ENCODE measurements at regions not wholly inside any gene's neighbourhood (a gene's known extent, or its start where the extent isn't known, plus 50 kb on each side); places are given as distances from the start of the nearest gene placed in this dataset.
"Not testable (repeated sequence)": the region's sequence is repeated elsewhere in the genome, so short reads cannot be mapped to it uniquely, and the experiment has no call there.

- TF ChIP-seq CTCF, POLR2A, POLR2AphosphoS5, EP300 (IDR thresholded peaks at IDR 0.05): not testable (repeated sequence)
Measured at GRCh38 chr16:29235836-29236370, 170.6 kb downstream of the NPIPB11 start.
